PC-3 (cell line): ENCODE measurements at regions not wholly inside any gene's neighbourhood (a gene's known extent, or its start where the extent isn't known, plus 50 kb on each side); places are given as distances from the start of the nearest gene placed in this dataset.

Experiments
- CTCF ChIP-seq: fragments of 300-600 bp; sonication (generic); conservative IDR thresholded peaks from 2 replicates; pipeline ENCODE4 v1.5.1; 2017; ENCODE audit warnings: antibody characterized with exemption, low read depth, mild to moderate bottlenecking, low read length
- EZH2 ChIP-seq: fragments of 300-600 bp; sonication (generic); IDR thresholded peaks from one replicate; pipeline ENCODE4 v1.6.1; 2017; ENCODE audit warnings: antibody characterized with exemption, mild to moderate bottlenecking, low read length; ENCODE audit not compliant: unreplicated experiment

- no peak for TF ChIP-seq CTCF
- no peak for TF ChIP-seq EZH2
Observed at GRCh38 chr11:109612496-109612895, 190.5 kb downstream of the C11orf87 start.
